Stomach (tissue), 4 donors: ENCODE measurements at regions not wholly inside any gene's neighbourhood (a gene's known extent, or its start where the extent isn't known, plus 50 kb on each side); places are given as distances from the start of the nearest gene placed in this dataset.

Source experiments
- CTCF ChIP-seq, 7 experiments: fragments of 450-650 bp in 4 of 7; fragments of 200-600 bp in 3 of 7; sonication (generic) in 3 of 7; IDR thresholded peaks; one replicate each; pipeline ENCODE4 v1.5.1; 2016 to 2019; ENCODE audit warnings: antibody characterized with exemption in 7 of 7, control low read depth in 2 of 7, mild to moderate bottlenecking in 1 of 7
- EP300 ChIP-seq: sonication (generic); formaldehyde crosslinking; IDR thresholded peaks from one replicate; pipeline ENCODE4 v1.6.1; 2017; ENCODE audit warnings: antibody characterized with exemption
- POLR2AphosphoS5 ChIP-seq, 3 donors: sonication (generic); formaldehyde crosslinking; IDR thresholded peaks; one replicate each; pipeline ENCODE4 v1.6.1; 2016; ENCODE audit warnings: antibody characterized with exemption in 3 of 3

- TF ChIP-seq EP300 (no peak), CTCF (IDR thresholded peaks at IDR 0.05) (no peak), POLR2AphosphoS5 (IDR thresholded peaks at IDR 0.05) (no peak)
Observed at GRCh38 chr2:156118753-156119416, 213.6 kb downstream of the NR4A2 start.
